Thyroid gland (tissue), 4 donors: ENCODE measurements at regions not wholly inside any gene's neighbourhood (a gene's known extent, or its start where the extent isn't known, plus 50 kb on each side); places are given as distances from the start of the nearest gene placed in this dataset.

ENCODE experiments used
- CTCF ChIP-seq, 6 experiments: fragments of 200-600 bp in 3 of 6; fragments of 450-650 bp in 3 of 6; sonication (generic) in 3 of 6; IDR thresholded peaks; one replicate each; pipeline ENCODE4 v1.5.1; 2016 to 2019; ENCODE audit warnings: antibody characterized with exemption in 6 of 6, mild to moderate bottlenecking in 2 of 6, inconsistent platforms in 1 of 6, moderate library complexity in 1 of 6
- POLR2A ChIP-seq, 2 donors: fragments of 450-650 bp; IDR thresholded peaks; one replicate each; pipeline ENCODE4 v1.6.1; 2017; ENCODE audit warnings: antibody characterized with exemption in 2 of 2, mild to moderate bottlenecking in 2 of 2, moderate library complexity in 1 of 2

- TF ChIP-seq CTCF (IDR thresholded peaks at IDR 0.05) (no peak), POLR2A (IDR thresholded peaks at IDR 0.05) (no peak)
Measured at GRCh38 chr6:73901986-73902385, 206.0 kb downstream of the CD109 start.
